ENCODE measurements at regions not wholly inside any gene's neighbourhood (a gene's known extent, or its start where the extent isn't known, plus 50 kb on each side); places are given as distances from the start of the nearest gene placed in this dataset.

- TF ChIP-seq CTCF (IDR thresholded peaks at IDR 0.05) = no peak
- TF ChIP-seq EZH2phosphoT487 (IDR thresholded peaks at IDR 0.05) = no peak
Observed at GRCh38 chr4:156182269-156182668, 228.6 kb upstream of the CTSO start.

Measured in neural progenitor cell (in vitro differentiated cells).